ENCODE measurements at regions not wholly inside any gene's neighbourhood (a gene's known extent, or its start where the extent isn't known, plus 50 kb on each side); places are given as distances from the start of the nearest gene placed in this dataset.

- DNase-seq: peak in 1 of 2 donors; percentile 4
Observed at GRCh38 chr15:38696109-38696727, 131.6 kb upstream of the RASGRP1 start.

GRCh38 chr15:38696790-38697495, 132.3 kb upstream of the RASGRP1 start:
- DNase-seq: no peak

- no peak for DNase-seq
Observed at GRCh38 chr15:38698254-38698653, 133.6 kb upstream of the RASGRP1 start.

- peak; percentile 66 to 75 for DNase-seq
Observed at GRCh38 chr15:38699633-38700230, 135.1 kb upstream of the RASGRP1 start.

GRCh38 chr15:38701149-38701548, 136.5 kb upstream of the RASGRP1 start:
- DNase-seq: no peak

- no peak for DNase-seq
Observed at GRCh38 chr15:38702178-38702912, 137.7 kb upstream of the RASGRP1 start.

- DNase-seq: no peak
Observed at GRCh38 chr15:38705436-38706219, 141.0 kb upstream of the RASGRP1 start.

GRCh38 chr15:38706956-38707355, 142.3 kb upstream of the RASGRP1 start:
- DNase-seq: no peak

- DNase-seq: peak; percentile 41 to 50
Observed at GRCh38 chr15:38707802-38708671, 143.4 kb upstream of the RASGRP1 start.

- DNase-seq: no peak
Observed at GRCh38 chr15:38708672-38709180, 144.1 kb upstream of the RASGRP1 start.

GRCh38 chr15:38709196-38709595, 144.6 kb upstream of the RASGRP1 start:
- no peak for DNase-seq

- no peak for DNase-seq
Observed at GRCh38 chr15:38714309-38715072, 149.9 kb upstream of the RASGRP1 start.

- DNase-seq: no peak
Observed at GRCh38 chr15:38720893-38721567, 156.4 kb upstream of the RASGRP1 start.

GRCh38 chr15:38721568-38721945, 156.9 kb upstream of the RASGRP1 start:
- no peak for DNase-seq

GRCh38 chr15:38722236-38722635, 157.6 kb upstream of the RASGRP1 start:
- no peak for DNase-seq

GRCh38 chr15:38724827-38725226, 160.2 kb upstream of the RASGRP1 start:
- DNase-seq: no peak

- no peak for DNase-seq
Observed at GRCh38 chr15:38726187-38726586, 161.6 kb upstream of the RASGRP1 start.

GRCh38 chr15:38733331-38733730, 168.7 kb upstream of the RASGRP1 start:
- no peak for DNase-seq

- DNase-seq: no peak
Observed at GRCh38 chr15:38740206-38740605, 175.6 kb upstream of the RASGRP1 start.

GRCh38 chr15:38743147-38743546, 178.5 kb upstream of the RASGRP1 start:
- peak; percentile 0 to 42 for DNase-seq
